Activated CD4-positive, alpha-beta T cell treated with anti-CD3 and anti-CD28 coated beads, Interleukin-2, amount 50 U/mL, for 24 hours (primary cell): ENCODE measurements at regions not wholly inside any gene's neighbourhood (a gene's known extent, or its start where the extent isn't known, plus 50 kb on each side); places are given as distances from the start of the nearest gene placed in this dataset.
"Not testable (repeated sequence)": the region's sequence is repeated elsewhere in the genome, so short reads cannot be mapped to it uniquely, and the experiment has no call there.

Experiments used
- DNase-seq, 2 donors: peaks; one replicate each; pipeline ENCODE4 v3.0.0-alpha.2; 2020; ENCODE audit warnings: low read depth in 1 of 2, low spot score in 1 of 2

GRCh38 chr3:11713171-11713570 is 69.5 kb upstream of the VGLL4 start:
- no peak for DNase-seq

- DNase-seq: no peak
Observed at GRCh38 chr3:11712646-11713045, 68.9 kb upstream of the VGLL4 start.

GRCh38 chr3:11711876-11712275 is 68.2 kb upstream of the VGLL4 start:
- DNase-seq: no peak

GRCh38 chr3:11709782-11710181 is 66.1 kb upstream of the VGLL4 start:
- no peak for DNase-seq

GRCh38 chr3:11707084-11707483 is 63.4 kb upstream of the VGLL4 start:
- DNase-seq: not testable (repeated sequence)

- DNase-seq: no peak
Observed at GRCh38 chr3:11706604-11707003, 62.9 kb upstream of the VGLL4 start.

GRCh38 chr3:11705049-11705448 is 61.3 kb upstream of the VGLL4 start:
- DNase-seq: no peak

- no peak for DNase-seq
Observed at GRCh38 chr3:11703146-11703545, 59.4 kb upstream of the VGLL4 start.

- DNase-seq: no peak
Observed at GRCh38 chr3:11699083-11699427, 55.3 kb upstream of the VGLL4 start.

- DNase-seq: no peak
Observed at GRCh38 chr3:11698326-11699082, 54.8 kb upstream of the VGLL4 start.

GRCh38 chr3:11697701-11698100 is 54.0 kb upstream of the VGLL4 start:
- DNase-seq: no peak

- DNase-seq: no peak
Observed at GRCh38 chr3:11696054-11696453, 52.3 kb upstream of the VGLL4 start.
